Activated CD4-positive, alpha-beta T cell treated with anti-CD3 and anti-CD28 coated beads, Interleukin-2, amount 10 ng/mL, durations not matched to agents 7 days and 5 days (primary cell): ENCODE measurements at regions not wholly inside any gene's neighbourhood (a gene's known extent, or its start where the extent isn't known, plus 50 kb on each side); places are given as distances from the start of the nearest gene placed in this dataset.
"Not testable (repeated sequence)": the region's sequence is repeated elsewhere in the genome, so short reads cannot be mapped to it uniquely, and the experiment has no call there.

Experiments
- CTCF ChIA-PET: fragments of 350-600 bp; sonication (Branson Sonifier 250); formaldehyde crosslinking; loops from one replicate; lab custom pipeline; 2021; ENCODE audit warnings: antibody characterized with exemption; lab: Charles Lee
- POLR2A ChIA-PET: fragments of 350-600 bp; sonication (Branson Sonifier 250); formaldehyde crosslinking; loops from one replicate; lab custom pipeline; 2021; ENCODE audit warnings: antibody characterized with exemption; lab: Charles Lee
- DNase-seq: peaks from one replicate; pipeline ENCODE4 v3.0.0-alpha.2; 2020
- H3K27ac Mint-ChIP-seq: one replicate; pipeline ENCODE4 v1.8.0; 2021; ENCODE audit warnings: mild to moderate bottlenecking, moderate library complexity, mixed read lengths
- H3K27me3 Mint-ChIP-seq: one replicate; pipeline ENCODE4 v1.8.0; 2021; ENCODE audit warnings: mixed read lengths
- H3K36me3 Mint-ChIP-seq: one replicate; pipeline ENCODE4 v1.8.0; 2021; ENCODE audit warnings: low read depth, mixed read lengths
- H3K4me1 Mint-ChIP-seq: one replicate; pipeline ENCODE4 v1.8.0; 2021; ENCODE audit warnings: mixed read lengths
- H3K4me3 Mint-ChIP-seq: one replicate; pipeline ENCODE4 v1.8.0; 2021; ENCODE audit warnings: mild to moderate bottlenecking, moderate library complexity, mixed read lengths
- H3K9me3 Mint-ChIP-seq: one replicate; pipeline ENCODE4 v1.8.0; 2021; ENCODE audit warnings: mixed read lengths

GRCh38 chr3:194046995-194047645 is 88.8 kb upstream of the HES1 start:
- POLR2A ChIA-PET, result no interaction called here
- H3K4me3 Mint-ChIP-seq, result no peak overlapping the region
- CTCF ChIA-PET, result interaction anchor here (0.8 to 1.3 kb wide), 2 partner anchors 15 to 594 kb away, joined by 3 to 5 read pairs; no protein-coding TSS in a partner anchor
- no peak overlapping the region for H3K27ac Mint-ChIP-seq
- peaks cover 20% of the 10 kb centered on the region for H3K9me3 Mint-ChIP-seq
- DNase-seq, result no peak
- peaks cover 8% of the 10 kb centered on the region for H3K4me1 Mint-ChIP-seq
- H3K27me3 Mint-ChIP-seq, result peaks cover 12% of the 10 kb centered on the region
- peaks cover 15% of the 10 kb centered on the region for H3K36me3 Mint-ChIP-seq

- H3K4me1 Mint-ChIP-seq, result peaks cover 8% of the 10 kb centered on the region
- POLR2A ChIA-PET, result no interaction called here
- H3K27me3 Mint-ChIP-seq, result peaks cover 7% of the 10 kb centered on the region
- no peak overlapping the region for H3K4me3 Mint-ChIP-seq
- H3K9me3 Mint-ChIP-seq, result peaks cover 25% of the 10 kb centered on the region
- H3K36me3 Mint-ChIP-seq, result peaks cover 15% of the 10 kb centered on the region
- no peak overlapping the region for H3K27ac Mint-ChIP-seq
- no peak for DNase-seq
- CTCF ChIA-PET, result interaction anchor here (0.8 kb wide), 1 partner anchor 10 kb away, joined by 3 read pairs; no protein-coding TSS in a partner anchor
Measured at GRCh38 chr3:194049394-194049793, 86.6 kb upstream of the HES1 start.

GRCh38 chr3:194050782-194051320 is 85.1 kb upstream of the HES1 start:
- Mint-ChIP-seq H3K9me3 (peaks cover 25% of the 10 kb centered on the region), H3K36me3 (peaks cover 15% of the 10 kb centered on the region), H3K27me3 (peaks cover 7% of the 10 kb centered on the region), H3K27ac (no peak overlapping the region), H3K4me3 (no peak overlapping the region), H3K4me1 (peaks cover 8% of the 10 kb centered on the region)
- POLR2A ChIA-PET, result no interaction called here
- no peak for DNase-seq
- CTCF ChIA-PET, result interaction anchor here (1.1 to 1.3 kb wide), 2 partner anchors 26 to 122 kb away, joined by 3 read pairs; no protein-coding TSS in a partner anchor

- ChIA-PET POLR2A (no interaction called here), CTCF (interaction anchor here (1.3 kb wide), 1 partner anchor 27 kb away, joined by 3 read pairs; no protein-coding TSS in a partner anchor)
- H3K4me3 Mint-ChIP-seq, result no peak overlapping the region
- peaks cover 15% of the 10 kb centered on the region for H3K36me3 Mint-ChIP-seq
- peaks cover 25% of the 10 kb centered on the region for H3K9me3 Mint-ChIP-seq
- peaks cover 10% of the 10 kb centered on the region for H3K27me3 Mint-ChIP-seq
- no peak for DNase-seq
- H3K4me1 Mint-ChIP-seq, result peaks cover 8% of the 10 kb centered on the region
- no peak overlapping the region for H3K27ac Mint-ChIP-seq
Measured at GRCh38 chr3:194051366-194052149, 84.4 kb upstream of the HES1 start.

DNA sequence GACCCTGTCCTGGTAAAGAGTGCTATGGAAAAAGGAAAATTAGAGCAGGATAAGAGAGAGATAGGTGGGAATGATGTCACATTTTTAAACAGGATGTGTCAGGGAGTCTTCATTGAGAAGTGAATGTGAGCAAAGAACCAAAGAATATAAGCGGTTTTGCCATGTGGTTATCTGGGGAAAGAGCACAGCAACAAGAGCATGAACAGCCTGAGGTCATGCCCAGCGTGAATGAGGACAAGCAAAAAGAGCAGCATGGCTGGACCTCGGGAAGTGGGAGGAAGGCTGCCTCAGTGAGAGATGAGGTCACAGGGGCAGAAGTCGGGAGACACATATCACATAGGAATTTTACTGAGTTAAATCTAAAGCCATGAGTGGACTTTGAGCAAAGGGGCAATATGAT is 82.8 kb upstream of the HES1 start:
- peaks cover 17% of the 10 kb centered on the region for H3K27me3 Mint-ChIP-seq
- DNase-seq, result no peak
- ChIA-PET POLR2A (no interaction called here), CTCF (no interaction called here)
- peaks cover 11% of the 10 kb centered on the region for H3K4me1 Mint-ChIP-seq
- H3K9me3 Mint-ChIP-seq, result peaks cover 25% of the 10 kb centered on the region
- peaks cover 15% of the 10 kb centered on the region for H3K36me3 Mint-ChIP-seq
- no peak overlapping the region for H3K4me3 Mint-ChIP-seq
- no peak overlapping the region for H3K27ac Mint-ChIP-seq

DNA sequence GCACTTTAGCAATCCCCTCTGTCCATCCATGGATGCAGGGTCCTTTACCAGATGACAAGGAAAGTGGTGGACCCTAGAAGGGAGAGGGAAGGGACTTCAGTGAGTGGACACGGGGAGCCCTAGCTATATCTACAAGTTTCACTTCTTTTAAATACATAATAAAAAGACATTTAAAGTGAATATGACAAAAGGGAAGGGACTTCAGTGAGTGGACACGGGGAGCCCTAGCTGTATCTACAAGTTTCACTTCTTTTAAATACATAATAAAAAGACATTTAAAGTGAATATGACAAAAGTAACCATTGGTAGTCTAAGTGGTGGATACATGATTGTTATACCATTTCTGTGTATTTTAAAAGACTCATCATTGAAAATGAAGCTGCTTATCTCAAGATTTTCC is 81.9 kb upstream of the HES1 start:
- DNase-seq, result no peak
- POLR2A ChIA-PET, result no interaction called here
- H3K4me1 Mint-ChIP-seq, result peaks cover 17% of the 10 kb centered on the region
- H3K9me3 Mint-ChIP-seq, result peaks cover 25% of the 10 kb centered on the region
- H3K27ac Mint-ChIP-seq, result no peak overlapping the region
- H3K27me3 Mint-ChIP-seq, result peaks cover 13% of the 10 kb centered on the region
- no peak overlapping the region for H3K4me3 Mint-ChIP-seq
- peaks cover 15% of the 10 kb centered on the region for H3K36me3 Mint-ChIP-seq
- CTCF ChIA-PET, result no interaction called here

- POLR2A ChIA-PET, result no interaction called here
- CTCF ChIA-PET, result no interaction called here
Measured at GRCh38 chr3:194054540-194054939, 81.4 kb upstream of the HES1 start.

GRCh38 chr3:194054961-194055360 is 81.0 kb upstream of the HES1 start:
- Mint-ChIP-seq H3K27me3 (peaks cover 9% of the 10 kb centered on the region), H3K9me3 (peaks cover 23% of the 10 kb centered on the region), H3K36me3 (peaks cover 15% of the 10 kb centered on the region), H3K4me3 (no peak overlapping the region), H3K4me1 (peaks cover 17% of the 10 kb centered on the region), H3K27ac (no peak overlapping the region)
- ChIA-PET CTCF (no interaction called here), POLR2A (no interaction called here)
- DNase-seq, result no peak

More at GRCh38 chr3:194054540-194054939, 81.4 kb upstream of the HES1 start:
- no peak for DNase-seq
- H3K27me3 Mint-ChIP-seq, result peaks cover 9% of the 10 kb centered on the region
- peaks cover 23% of the 10 kb centered on the region for H3K9me3 Mint-ChIP-seq
- no peak overlapping the region for H3K27ac Mint-ChIP-seq
- peaks cover 15% of the 10 kb centered on the region for H3K36me3 Mint-ChIP-seq
- H3K4me1 Mint-ChIP-seq, result peaks cover 17% of the 10 kb centered on the region
- H3K4me3 Mint-ChIP-seq, result no peak overlapping the region

- H3K27me3 Mint-ChIP-seq, DNase-seq, CTCF ChIA-PET, H3K36me3 Mint-ChIP-seq, H3K27ac Mint-ChIP-seq, H3K4me3 Mint-ChIP-seq, POLR2A ChIA-PET: not testable (repeated sequence)
- Mint-ChIP-seq H3K9me3 (peaks cover 11% of the 10 kb centered on the region), H3K4me1 (peaks cover 17% of the 10 kb centered on the region)
Measured at GRCh38 chr3:194056323-194056722, 79.6 kb upstream of the HES1 start.

- POLR2A ChIA-PET, result no interaction called here
- Mint-ChIP-seq H3K4me3 (no peak overlapping the region), H3K27me3 (peaks cover 9% of the 10 kb centered on the region), H3K9me3 (peaks cover 7% of the 10 kb centered on the region), H3K27ac (no peak overlapping the region), H3K4me1 (peaks cover 14% of the 10 kb centered on the region), H3K36me3 (peaks cover under 1% of the 10 kb centered on the region)
- CTCF ChIA-PET, result interaction anchor here (0.6 kb wide), 1 partner anchor 94 kb away, joined by 4 read pairs; no protein-coding TSS in a partner anchor
- no peak for DNase-seq
Measured at GRCh38 chr3:194056731-194057415, 79.1 kb upstream of the HES1 start.

- Mint-ChIP-seq H3K4me1 (peaks cover 13% of the 10 kb centered on the region), H3K36me3 (no peaks in the 10 kb centered on the region), H3K9me3 (peaks cover 5% of the 10 kb centered on the region), H3K27me3 (peaks cover 9% of the 10 kb centered on the region), H3K4me3 (peak overlapping the region; percentile 56), H3K27ac (no peak overlapping the region)
- ChIA-PET POLR2A (no interaction called here), CTCF (interaction anchor here (0.6 kb wide), 1 partner anchor 93 kb away, joined by 4 read pairs; no protein-coding TSS in a partner anchor)
- DNase-seq, result no peak
Measured at GRCh38 chr3:194057570-194058188, 78.3 kb upstream of the HES1 start.

DNA sequence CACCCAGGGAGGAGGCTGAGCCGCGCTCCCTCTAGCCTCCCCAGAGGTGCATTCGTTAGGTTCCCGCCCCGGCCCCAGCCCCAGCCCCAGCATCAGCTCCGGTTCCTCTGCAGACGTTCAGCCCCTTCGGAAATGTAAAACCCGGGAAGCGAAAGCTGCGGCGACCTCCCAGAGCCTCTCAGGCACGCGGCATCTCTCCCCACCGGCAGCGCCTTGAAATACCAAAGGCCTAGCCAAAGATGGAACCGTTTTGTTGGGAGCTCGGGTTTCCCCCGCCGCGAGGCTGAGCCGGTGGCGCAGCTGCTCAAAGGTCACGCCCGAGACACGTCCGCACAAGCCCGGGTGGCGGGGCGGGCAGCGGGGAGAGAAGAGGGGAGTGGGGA is 77.8 kb upstream of the HES1 start:
- Mint-ChIP-seq H3K4me3 (peak overlapping the region; percentile 56), H3K36me3 (no peaks in the 10 kb centered on the region), H3K4me1 (peaks cover 13% of the 10 kb centered on the region), H3K27ac (peak overlapping the region; percentile 25), H3K9me3 (peaks cover 2% of the 10 kb centered on the region), H3K27me3 (peaks cover 9% of the 10 kb centered on the region)
- POLR2A ChIA-PET, result no interaction called here
- CTCF ChIA-PET, result no interaction called here
- peak; percentile 22 for DNase-seq
